Fibroblast of lung (primary cell): ENCODE measurements at regions not wholly inside any gene's neighbourhood (a gene's known extent, or its start where the extent isn't known, plus 50 kb on each side); places are given as distances from the start of the nearest gene placed in this dataset.

Source experiments
- DNase-seq, 2 donors: peaks; one replicate each; pipeline versions ENCODE4 v3.0.0 to v3.0.0-alpha.2; 2010; ENCODE audit warnings: low read depth in 2 of 2
- H2AFZ ChIP-seq: 2 replicates; pipeline ENCODE4 v1.5.1; 2012; ENCODE audit warnings: low read length, control low read depth, inconsistent platforms
- H3K27ac ChIP-seq: 2 replicates; pipeline ENCODE4 v1.5.1; 2011; ENCODE audit warnings: low read length, control low read depth; ENCODE audit not compliant: insufficient read depth
- H3K27me3 ChIP-seq: 2 replicates; pipeline ENCODE4 v1.5.1; 2011; ENCODE audit warnings: mild to moderate bottlenecking, low read length; ENCODE audit not compliant: control insufficient read depth, insufficient read depth
- H3K36me3 ChIP-seq: 2 replicates; pipeline ENCODE4 v1.5.1; 2011; ENCODE audit warnings: low read length; ENCODE audit not compliant: control insufficient read depth, insufficient read depth
- H3K4me1 ChIP-seq: 2 replicates; pipeline ENCODE4 v1.5.1; 2011; ENCODE audit warnings: low read length; ENCODE audit not compliant: control insufficient read depth, insufficient read depth; ENCODE audit errors: extremely low read depth
- H3K4me2 ChIP-seq: 2 replicates; pipeline ENCODE4 v1.5.1; 2011; ENCODE audit warnings: low read length, control low read depth; ENCODE audit not compliant: insufficient read depth; ENCODE audit errors: extremely low read depth
- H3K4me3 ChIP-seq, 4 experiments: fragments of 200-600 bp in 1 of 4; sonication (generic) in 1 of 4; replicated peaks in 1 of 4; 2 replicates each; pipeline ENCODE4 v1.5.1; 2011 to 2016; ENCODE audit warnings: low read length in 4 of 4, low read depth in 3 of 4, mild to moderate bottlenecking in 3 of 4, control low read depth in 2 of 4, inconsistent platforms in 1 of 4, mixed read lengths in 1 of 4; ENCODE audit not compliant: insufficient read depth in 1 of 4; ENCODE audit errors: control extremely low read depth in 1 of 4
- H3K79me2 ChIP-seq: 2 replicates; pipeline ENCODE4 v1.5.1; 2012; ENCODE audit warnings: mild to moderate bottlenecking, low read length, inconsistent platforms; ENCODE audit not compliant: control insufficient read depth, insufficient read depth
- H3K9ac ChIP-seq: 2 replicates; pipeline ENCODE4 v1.5.1; 2011; ENCODE audit warnings: mild to moderate bottlenecking, low read length, control low read depth; ENCODE audit not compliant: insufficient read depth
- H3K9me3 ChIP-seq: 2 replicates; pipeline ENCODE4 v1.5.1; 2012; ENCODE audit warnings: low read depth, low read length; ENCODE audit not compliant: control insufficient read depth, insufficient read depth
- H4K20me1 ChIP-seq: 2 replicates; pipeline ENCODE4 v1.5.1; 2011; ENCODE audit warnings: low read length; ENCODE audit not compliant: control insufficient read depth, insufficient read depth; ENCODE audit errors: extremely low read depth
- EZH2 ChIP-seq: IDR thresholded peaks from 2 replicates; pipeline ENCODE4 v1.5.1; 2012; ENCODE audit warnings: low read length, control low read depth, mild to moderate bottlenecking; ENCODE audit errors: missing control alignments
- TF ChIP-seq, protein P1 (sequence below), 2 donors: IDR thresholded peaks in 1 of 2; conservative IDR thresholded peaks in 1 of 2; 1 replicate in 1 of 2; 2 replicates in 1 of 2; pipeline ENCODE4 v1.5.1; 2011 to 2012; ENCODE audit warnings: low read length in 2 of 2, control low read depth in 1 of 2, inconsistent platforms in 1 of 2, low read depth in 1 of 2, mild to moderate bottlenecking in 1 of 2

DNA sequence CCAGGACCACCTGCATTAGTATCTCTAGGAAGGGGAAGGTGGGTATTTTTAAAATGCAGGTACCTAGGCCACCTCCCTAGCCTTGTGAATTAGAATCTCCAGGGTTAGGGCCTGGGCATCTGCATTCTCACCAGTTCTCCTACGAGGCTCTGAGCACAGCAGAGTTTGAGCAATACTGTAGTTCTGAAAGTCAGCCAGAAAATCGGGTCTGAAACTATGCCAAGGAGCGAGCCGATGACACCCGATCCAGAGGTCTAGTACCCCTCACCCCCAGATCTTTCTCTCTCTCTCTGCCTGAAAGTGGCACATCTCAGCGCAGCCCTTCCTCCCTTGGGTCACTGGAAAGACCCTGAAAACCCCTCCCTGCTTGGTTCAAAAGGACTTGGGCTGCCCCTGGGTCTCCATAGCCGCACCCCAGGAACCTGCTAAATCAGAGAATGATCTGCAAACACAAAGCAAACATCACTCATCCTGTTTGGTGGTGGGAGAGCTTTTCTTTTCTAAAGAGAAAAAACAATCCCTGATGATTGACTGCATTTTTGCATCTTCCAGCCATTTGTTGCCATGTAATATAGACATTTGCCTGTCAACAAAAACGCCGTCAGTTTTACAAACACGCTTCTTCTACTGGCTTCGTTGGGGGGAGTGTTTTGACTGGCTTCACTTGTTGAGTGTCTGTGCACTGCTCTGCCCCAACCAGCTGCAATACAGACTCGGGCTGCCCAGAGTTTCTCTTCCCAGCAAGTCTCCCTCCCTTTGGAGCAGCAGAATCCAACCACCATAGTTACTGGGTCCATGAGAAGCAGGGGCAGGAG lies 229.9 kb downstream of the MN1 start:
- TF ChIP-seq EZH2, result no peak
- TF ChIP-seq, protein P1, sequence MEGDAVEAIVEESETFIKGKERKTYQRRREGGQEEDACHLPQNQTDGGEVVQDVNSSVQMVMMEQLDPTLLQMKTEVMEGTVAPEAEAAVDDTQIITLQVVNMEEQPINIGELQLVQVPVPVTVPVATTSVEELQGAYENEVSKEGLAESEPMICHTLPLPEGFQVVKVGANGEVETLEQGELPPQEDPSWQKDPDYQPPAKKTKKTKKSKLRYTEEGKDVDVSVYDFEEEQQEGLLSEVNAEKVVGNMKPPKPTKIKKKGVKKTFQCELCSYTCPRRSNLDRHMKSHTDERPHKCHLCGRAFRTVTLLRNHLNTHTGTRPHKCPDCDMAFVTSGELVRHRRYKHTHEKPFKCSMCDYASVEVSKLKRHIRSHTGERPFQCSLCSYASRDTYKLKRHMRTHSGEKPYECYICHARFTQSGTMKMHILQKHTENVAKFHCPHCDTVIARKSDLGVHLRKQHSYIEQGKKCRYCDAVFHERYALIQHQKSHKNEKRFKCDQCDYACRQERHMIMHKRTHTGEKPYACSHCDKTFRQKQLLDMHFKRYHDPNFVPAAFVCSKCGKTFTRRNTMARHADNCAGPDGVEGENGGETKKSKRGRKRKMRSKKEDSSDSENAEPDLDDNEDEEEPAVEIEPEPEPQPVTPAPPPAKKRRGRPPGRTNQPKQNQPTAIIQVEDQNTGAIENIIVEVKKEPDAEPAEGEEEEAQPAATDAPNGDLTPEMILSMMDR (conservative IDR thresholded peaks at IDR 0.05 in 1 of 2, IDR thresholded peaks at IDR 0.05 in 1 of 2; ENCODE audit: low read depth in 1 of 2, low read length in 2 of 2), result no peak
- no peak overlapping the region for H2AFZ ChIP-seq
- H3K36me3 ChIP-seq, result no peaks in the 10 kb centered on the region
- H3K9ac ChIP-seq, result no peak overlapping the region
- H3K27ac ChIP-seq, result no peak overlapping the region
- no peaks in the 10 kb centered on the region for H4K20me1 ChIP-seq
- no peaks in the 10 kb centered on the region for H3K4me1 ChIP-seq
- peaks cover 19% of the 10 kb centered on the region for H3K27me3 ChIP-seq
- H3K9me3 ChIP-seq, result no peaks in the 10 kb centered on the region
- H3K4me3 ChIP-seq, result no peak overlapping the region
- DNase-seq, result no peak
- H3K79me2 ChIP-seq, result no peaks in the 10 kb centered on the region
- no peak overlapping the region for H3K4me2 ChIP-seq

DNA sequence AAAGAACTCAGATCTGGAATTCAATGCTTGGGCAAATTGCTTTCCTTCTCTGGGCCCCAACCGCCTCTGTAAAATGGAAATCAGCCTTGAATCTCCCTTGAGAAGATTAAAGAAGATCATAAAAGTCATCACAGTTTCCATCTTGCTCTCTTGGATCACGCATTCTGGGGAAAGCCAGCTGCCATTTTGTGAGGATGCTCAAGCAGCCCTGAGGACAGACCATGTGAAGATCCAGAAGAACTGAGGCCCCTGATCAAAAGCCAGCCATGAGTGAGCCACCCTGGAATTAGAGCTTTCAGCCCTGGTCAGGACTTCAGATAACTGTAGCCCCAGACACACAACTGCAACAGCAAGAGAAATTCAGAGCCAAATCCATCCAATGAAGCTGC lies 229.3 kb downstream of the MN1 start:
- no peak overlapping the region for H2AFZ ChIP-seq
- no peaks in the 10 kb centered on the region for H4K20me1 ChIP-seq
- no peaks in the 10 kb centered on the region for H3K79me2 ChIP-seq
- no peak overlapping the region for H3K4me3 ChIP-seq
- H3K27me3 ChIP-seq, result peaks cover 19% of the 10 kb centered on the region
- no peak overlapping the region for H3K4me2 ChIP-seq
- no peak overlapping the region for H3K27ac ChIP-seq
- DNase-seq, result no peak
- TF ChIP-seq EZH2, result no peak
- TF ChIP-seq, protein P1 (conservative IDR thresholded peaks at IDR 0.05 in 1 of 2, IDR thresholded peaks at IDR 0.05 in 1 of 2; ENCODE audit: low read depth in 1 of 2, low read length in 2 of 2), result no peak
- H3K36me3 ChIP-seq, result no peaks in the 10 kb centered on the region
- no peaks in the 10 kb centered on the region for H3K9me3 ChIP-seq
- no peak overlapping the region for H3K9ac ChIP-seq
- H3K4me1 ChIP-seq, result no peaks in the 10 kb centered on the region

DNA sequence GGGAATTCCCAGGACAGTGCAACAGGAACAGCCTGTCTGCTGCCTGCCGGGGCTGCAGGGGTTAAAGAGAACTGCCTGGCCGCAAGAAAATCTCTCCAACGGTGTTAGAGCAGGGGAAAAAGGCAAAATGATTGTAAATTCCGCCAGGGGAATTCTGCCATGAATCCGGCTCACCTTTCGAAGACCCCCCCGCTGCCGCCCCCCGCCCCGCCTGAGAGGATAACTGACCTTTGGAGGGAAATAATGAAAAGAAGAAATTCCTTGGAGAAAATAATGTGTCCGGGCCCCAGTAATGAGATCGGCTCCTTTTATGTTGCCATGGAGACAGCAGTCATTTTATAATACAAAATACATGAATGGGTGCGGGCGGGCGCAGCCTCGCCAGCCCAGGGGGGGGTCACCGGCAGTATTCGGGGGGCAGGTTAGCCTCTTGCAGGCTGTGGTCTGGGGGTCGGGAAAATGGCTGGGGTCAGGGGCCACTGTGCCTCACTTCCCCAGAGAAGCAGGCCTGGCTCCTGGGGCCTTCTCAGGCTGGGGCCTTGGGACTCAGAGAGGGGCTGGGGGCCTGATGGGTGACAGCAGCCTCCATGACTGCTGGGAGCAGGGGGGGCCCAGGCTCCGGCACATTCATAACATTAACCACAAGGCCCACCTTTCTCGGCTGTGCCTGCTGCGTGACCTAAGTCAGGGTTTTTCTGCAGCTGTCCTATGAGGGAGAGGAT lies 228.1 kb downstream of the MN1 start:
- Histone ChIP-seq H2AFZ (no peak overlapping the region), H3K4me1 (no peaks in the 10 kb centered on the region), H3K27me3 (peaks cover 23% of the 10 kb centered on the region), H3K79me2 (no peaks in the 10 kb centered on the region), H4K20me1 (no peaks in the 10 kb centered on the region), H3K9ac (no peak overlapping the region), H3K4me3 (no peak overlapping the region), H3K36me3 (no peaks in the 10 kb centered on the region), H3K4me2 (no peak overlapping the region), H3K9me3 (no peaks in the 10 kb centered on the region), H3K27ac (no peak overlapping the region)
- TF ChIP-seq, protein P1 (conservative IDR thresholded peaks at IDR 0.05 in 1 of 2, IDR thresholded peaks at IDR 0.05 in 1 of 2; ENCODE audit: low read depth in 1 of 2, low read length in 2 of 2), result no peak
- no peak for TF ChIP-seq EZH2
- no peak for DNase-seq
